ENCODE measurements at regions not wholly inside any gene's neighbourhood (a gene's known extent, or its start where the extent isn't known, plus 50 kb on each side); places are given as distances from the start of the nearest gene placed in this dataset.

DNA sequence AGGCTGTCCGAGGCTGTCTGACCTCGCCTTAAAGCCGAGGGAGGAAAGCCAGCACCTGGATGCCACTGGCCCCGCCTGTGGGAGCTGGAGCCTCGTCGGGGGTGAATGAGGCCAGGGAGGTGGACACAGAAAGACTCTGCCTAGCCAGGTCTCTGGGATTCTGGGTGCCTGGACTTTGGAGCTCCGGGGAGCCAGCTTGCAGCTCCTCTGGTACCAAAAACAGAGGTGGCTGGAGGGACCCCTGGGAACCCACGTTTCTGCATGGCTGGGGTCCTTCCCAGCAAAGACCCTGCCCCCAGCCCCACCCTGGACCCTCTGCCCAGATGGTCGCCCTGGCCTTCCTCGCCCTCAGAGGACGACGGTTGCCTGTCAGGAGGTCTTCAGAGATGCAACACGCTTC lies 239.7 kb downstream of the BRD1 start:
- no peak for ATAC-seq
- TF ChIP-seq TSHZ2 (CRISPR knock-in tag; IDR thresholded peaks at IDR 0.05) (no peak), CSDC2 (CRISPR knock-in tag; IDR thresholded peaks at IDR 0.05) (no peak), CREB5 (CRISPR knock-in tag; IDR thresholded peaks at IDR 0.05; ENCODE audit: low read depth) (no peak), TOX (CRISPR knock-in tag; IDR thresholded peaks at IDR 0.05; ENCODE audit: borderline replicate concordance) (no peak), GLIS3 (CRISPR knock-in tag; IDR thresholded peaks at IDR 0.05) (no peak), ZNF70 (CRISPR knock-in tag; IDR thresholded peaks at IDR 0.05) (no peak), POU6F1 (CRISPR knock-in tag; IDR thresholded peaks at IDR 0.05; ENCODE audit: borderline replicate concordance, low read depth) (no peak), SNAI2 (CRISPR knock-in tag; IDR thresholded peaks at IDR 0.05) (no peak)

GRCh38 chr22:49587421-49587820 lies 240.3 kb downstream of the BRD1 start:
- no peak for ATAC-seq

GRCh38 chr22:49586873-49587272 lies 240.8 kb downstream of the BRD1 start:
- TF ChIP-seq RARB (CRISPR knock-in tag; IDR thresholded peaks at IDR 0.05): no peak
- TF ChIP-seq, protein P1, sequence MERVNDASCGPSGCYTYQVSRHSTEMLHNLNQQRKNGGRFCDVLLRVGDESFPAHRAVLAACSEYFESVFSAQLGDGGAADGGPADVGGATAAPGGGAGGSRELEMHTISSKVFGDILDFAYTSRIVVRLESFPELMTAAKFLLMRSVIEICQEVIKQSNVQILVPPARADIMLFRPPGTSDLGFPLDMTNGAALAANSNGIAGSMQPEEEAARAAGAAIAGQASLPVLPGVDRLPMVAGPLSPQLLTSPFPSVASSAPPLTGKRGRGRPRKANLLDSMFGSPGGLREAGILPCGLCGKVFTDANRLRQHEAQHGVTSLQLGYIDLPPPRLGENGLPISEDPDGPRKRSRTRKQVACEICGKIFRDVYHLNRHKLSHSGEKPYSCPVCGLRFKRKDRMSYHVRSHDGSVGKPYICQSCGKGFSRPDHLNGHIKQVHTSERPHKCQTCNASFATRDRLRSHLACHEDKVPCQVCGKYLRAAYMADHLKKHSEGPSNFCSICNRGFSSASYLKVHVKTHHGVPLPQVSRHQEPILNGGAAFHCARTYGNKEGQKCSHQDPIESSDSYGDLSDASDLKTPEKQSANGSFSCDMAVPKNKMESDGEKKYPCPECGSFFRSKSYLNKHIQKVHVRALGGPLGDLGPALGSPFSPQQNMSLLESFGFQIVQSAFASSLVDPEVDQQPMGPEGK (CRISPR knock-in tag; IDR thresholded peaks at IDR 0.05; ENCODE audit: borderline replicate concordance): no peak
- TF ChIP-seq ZFP30 (CRISPR knock-in tag; IDR thresholded peaks at IDR 0.05): no peak
- no peak for TF ChIP-seq CREB5 (CRISPR knock-in tag; IDR thresholded peaks at IDR 0.05; ENCODE audit: low read depth)
- TF ChIP-seq ESRRG (CRISPR knock-in tag; IDR thresholded peaks at IDR 0.05): no peak
- TF ChIP-seq CSDC2 (CRISPR knock-in tag; IDR thresholded peaks at IDR 0.05): no peak
- no peak for TF ChIP-seq ARNTL (CRISPR knock-in tag; IDR thresholded peaks at IDR 0.05; ENCODE audit: borderline replicate concordance, low read depth)
- no peak for TF ChIP-seq TCF4 (CRISPR knock-in tag; IDR thresholded peaks at IDR 0.05; ENCODE audit: borderline replicate concordance)
- no peak for TF ChIP-seq GLIS3 (CRISPR knock-in tag; IDR thresholded peaks at IDR 0.05)
- TF ChIP-seq SNAI2 (CRISPR knock-in tag; IDR thresholded peaks at IDR 0.05): no peak
- TF ChIP-seq ZNF70 (CRISPR knock-in tag; IDR thresholded peaks at IDR 0.05): no peak
- TF ChIP-seq ZC3H10 (CRISPR knock-in tag; IDR thresholded peaks at IDR 0.05): no peak
- ATAC-seq: no peak

More at GRCh38 chr22:49587421-49587820, 240.3 kb downstream of the BRD1 start:
- TF ChIP-seq, protein P1 (CRISPR knock-in tag; IDR thresholded peaks at IDR 0.05; ENCODE audit: borderline replicate concordance): no peak
- TF ChIP-seq RARB (CRISPR knock-in tag; IDR thresholded peaks at IDR 0.05): no peak
- no peak for TF ChIP-seq SNAI2 (CRISPR knock-in tag; IDR thresholded peaks at IDR 0.05)
- TF ChIP-seq ISL1 (CRISPR knock-in tag; IDR thresholded peaks at IDR 0.05): no peak

Data from SK-N-SH treated with all-trans-retinoic acid at 6 μM for 48 hours (cell line).